Neural cell (in vitro differentiated cells): ENCODE measurements at regions not wholly inside any gene's neighbourhood (a gene's known extent, or its start where the extent isn't known, plus 50 kb on each side); places are given as distances from the start of the nearest gene placed in this dataset.
"Not testable (repeated sequence)": the region's sequence is repeated elsewhere in the genome, so short reads cannot be mapped to it uniquely, and the experiment has no call there.

ENCODE experiments used
- CTCF ChIP-seq: fragments of 450-650 bp; IDR thresholded peaks from 2 replicates; pipeline ENCODE4 v1.5.1; 2014; ENCODE audit warnings: antibody characterized with exemption, mild to moderate bottlenecking, moderate library complexity; ENCODE audit not compliant: poor library complexity, severe bottlenecking
- EP300 ChIP-seq: fragments of 450-650 bp; conservative IDR thresholded peaks from 2 replicates; pipeline ENCODE4 v1.6.1; 2014; ENCODE audit warnings: antibody characterized with exemption, mild to moderate bottlenecking, moderate library complexity; ENCODE audit not compliant: poor library complexity, severe bottlenecking
- EZH2 ChIP-seq: fragments of 200-600, 300-800 bp; shearing (Covaris generic), sonication (generic); IDR thresholded peaks from 2 replicates; pipeline ENCODE4 v1.6.1; 2014; ENCODE audit warnings: antibody characterized with exemption, low read length, borderline replicate concordance, mild to moderate bottlenecking; ENCODE audit not compliant: insufficient read depth, poor library complexity, severe bottlenecking
- MXI1 ChIP-seq: fragments of 450-650 bp; conservative IDR thresholded peaks from 2 replicates; pipeline ENCODE4 v1.6.1; 2014; ENCODE audit warnings: antibody characterized with exemption, mild to moderate bottlenecking; ENCODE audit not compliant: poor library complexity, severe bottlenecking
- POLR2AphosphoS5 ChIP-seq: IDR thresholded peaks from 2 replicates; pipeline ENCODE4 v1.6.1; 2012
- RAD21 ChIP-seq: fragments of 450-650 bp; conservative IDR thresholded peaks from 2 replicates; pipeline ENCODE4 v1.6.1; 2014; ENCODE audit warnings: antibody characterized with exemption, mild to moderate bottlenecking, moderate library complexity
- SMC3 ChIP-seq: fragments of 450-650 bp; conservative IDR thresholded peaks from 2 replicates; pipeline ENCODE4 v1.6.1; 2014; ENCODE audit warnings: antibody characterized with exemption, mild to moderate bottlenecking, moderate library complexity; ENCODE audit not compliant: poor library complexity
- TAF1 ChIP-seq: IDR thresholded peaks from 2 replicates; pipeline ENCODE4 v1.6.1; 2012; ENCODE audit warnings: low read depth
- TF ChIP-seq, protein P1 (sequence below): IDR thresholded peaks from 2 replicates; pipeline ENCODE4 v1.6.1; 2012; ENCODE audit warnings: borderline replicate concordance

- not testable (repeated sequence) for TF ChIP-seq RAD21, MXI1, CTCF, EP300, EZH2, POLR2AphosphoS5, TAF1, SMC3
- TF ChIP-seq, protein P1, sequence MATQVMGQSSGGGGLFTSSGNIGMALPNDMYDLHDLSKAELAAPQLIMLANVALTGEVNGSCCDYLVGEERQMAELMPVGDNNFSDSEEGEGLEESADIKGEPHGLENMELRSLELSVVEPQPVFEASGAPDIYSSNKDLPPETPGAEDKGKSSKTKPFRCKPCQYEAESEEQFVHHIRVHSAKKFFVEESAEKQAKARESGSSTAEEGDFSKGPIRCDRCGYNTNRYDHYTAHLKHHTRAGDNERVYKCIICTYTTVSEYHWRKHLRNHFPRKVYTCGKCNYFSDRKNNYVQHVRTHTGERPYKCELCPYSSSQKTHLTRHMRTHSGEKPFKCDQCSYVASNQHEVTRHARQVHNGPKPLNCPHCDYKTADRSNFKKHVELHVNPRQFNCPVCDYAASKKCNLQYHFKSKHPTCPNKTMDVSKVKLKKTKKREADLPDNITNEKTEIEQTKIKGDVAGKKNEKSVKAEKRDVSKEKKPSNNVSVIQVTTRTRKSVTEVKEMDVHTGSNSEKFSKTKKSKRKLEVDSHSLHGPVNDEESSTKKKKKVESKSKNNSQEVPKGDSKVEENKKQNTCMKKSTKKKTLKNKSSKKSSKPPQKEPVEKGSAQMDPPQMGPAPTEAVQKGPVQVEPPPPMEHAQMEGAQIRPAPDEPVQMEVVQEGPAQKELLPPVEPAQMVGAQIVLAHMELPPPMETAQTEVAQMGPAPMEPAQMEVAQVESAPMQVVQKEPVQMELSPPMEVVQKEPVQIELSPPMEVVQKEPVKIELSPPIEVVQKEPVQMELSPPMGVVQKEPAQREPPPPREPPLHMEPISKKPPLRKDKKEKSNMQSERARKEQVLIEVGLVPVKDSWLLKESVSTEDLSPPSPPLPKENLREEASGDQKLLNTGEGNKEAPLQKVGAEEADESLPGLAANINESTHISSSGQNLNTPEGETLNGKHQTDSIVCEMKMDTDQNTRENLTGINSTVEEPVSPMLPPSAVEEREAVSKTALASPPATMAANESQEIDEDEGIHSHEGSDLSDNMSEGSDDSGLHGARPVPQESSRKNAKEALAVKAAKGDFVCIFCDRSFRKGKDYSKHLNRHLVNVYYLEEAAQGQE, result not testable (repeated sequence)
Observed at GRCh38 chr9:41246702-41247101, 57.6 kb upstream of the ZNG1F start.
